NCI-H345 treated with DMSO at 0.1 percent for 48 hours (cell line): ENCODE measurements at regions not wholly inside any gene's neighbourhood (a gene's known extent, or its start where the extent isn't known, plus 50 kb on each side); places are given as distances from the start of the nearest gene placed in this dataset.
"Not testable (repeated sequence)": the region's sequence is repeated elsewhere in the genome, so short reads cannot be mapped to it uniquely, and the experiment has no call there.

Experiments used
- DNase-seq: peaks from one replicate; lab custom pipeline; 2025; ENCODE audit not compliant: unreplicated experiment; lab: John Stamatoyannopoulos, UW

DNA sequence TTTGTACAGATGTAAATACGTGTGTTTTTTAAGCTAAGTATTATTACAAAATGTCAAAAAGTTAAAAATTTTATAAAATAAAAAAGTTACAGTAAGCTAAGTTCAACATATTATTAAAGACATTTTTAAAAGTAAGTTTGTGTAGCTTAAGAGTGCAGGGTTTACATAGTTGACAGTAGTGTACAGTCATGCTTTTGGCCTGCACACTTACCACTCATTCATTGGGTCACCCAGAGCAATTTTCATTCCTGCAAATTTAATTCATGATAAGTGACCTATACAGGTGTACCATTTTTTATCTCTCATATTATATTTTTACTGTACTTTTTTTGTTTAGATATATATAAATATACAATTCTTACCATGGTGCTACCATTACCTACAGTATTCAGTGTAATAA lies 769.9 kb upstream of the SLITRK6 start:
- DNase-seq: no peak

DNA sequence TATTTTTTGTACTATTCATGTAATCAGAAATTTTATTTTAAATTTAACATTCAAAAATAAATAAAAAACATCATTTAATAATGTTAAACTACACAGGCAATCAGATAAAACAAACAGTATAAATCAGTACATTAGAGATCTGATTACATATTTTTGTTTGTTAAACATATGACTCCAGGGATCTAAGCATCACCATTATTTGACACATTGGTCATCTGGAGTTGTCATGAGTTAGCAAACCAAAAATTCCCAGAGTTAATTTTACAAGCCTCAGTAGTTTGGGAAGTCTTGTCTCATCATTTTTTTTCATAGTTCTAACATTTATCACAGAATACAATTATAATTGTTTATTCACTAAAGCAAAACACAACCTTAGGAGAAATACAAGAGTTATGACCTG lies 770.8 kb upstream of the SLITRK6 start:
- DNase-seq: no peak

DNA sequence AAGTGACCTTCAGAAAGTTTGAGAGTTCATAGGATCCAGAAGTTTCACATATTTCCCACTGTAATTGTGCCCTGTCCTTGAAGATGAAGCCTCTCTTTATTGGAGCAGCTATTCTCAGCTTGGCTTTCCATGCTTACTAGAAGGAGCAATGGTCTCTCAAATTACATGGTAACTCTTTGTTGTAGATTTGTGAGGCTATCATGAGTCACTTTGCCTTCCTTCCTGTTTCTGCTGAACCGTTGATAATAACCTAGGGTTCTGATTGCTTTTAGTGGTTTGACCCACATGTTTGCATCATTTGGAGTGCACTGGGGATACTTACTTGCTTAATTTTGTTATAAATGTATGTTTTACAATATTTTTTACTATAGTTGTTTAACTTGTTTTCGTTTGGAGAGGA lies 772.9 kb upstream of the SLITRK6 start:
- DNase-seq: no peak

DNA sequence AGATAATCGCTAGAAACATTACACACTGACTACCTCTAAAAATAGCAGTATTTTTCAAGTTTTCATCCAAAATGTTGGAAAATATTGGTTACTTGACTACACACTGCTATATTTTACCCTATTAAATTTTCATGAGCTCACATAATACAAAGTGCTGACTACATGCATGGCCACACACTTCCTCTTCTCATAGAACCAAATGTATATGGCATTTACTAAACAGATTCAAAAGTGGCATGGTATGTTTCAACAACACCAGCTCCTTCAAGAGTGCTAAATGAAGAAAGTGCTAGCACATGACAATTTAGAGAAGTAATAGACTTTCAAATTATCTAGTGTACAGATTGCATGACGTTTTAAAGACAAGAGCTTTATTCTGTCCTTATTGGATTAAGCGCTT lies 780.4 kb upstream of the SLITRK6 start:
- no peak for DNase-seq

DNA sequence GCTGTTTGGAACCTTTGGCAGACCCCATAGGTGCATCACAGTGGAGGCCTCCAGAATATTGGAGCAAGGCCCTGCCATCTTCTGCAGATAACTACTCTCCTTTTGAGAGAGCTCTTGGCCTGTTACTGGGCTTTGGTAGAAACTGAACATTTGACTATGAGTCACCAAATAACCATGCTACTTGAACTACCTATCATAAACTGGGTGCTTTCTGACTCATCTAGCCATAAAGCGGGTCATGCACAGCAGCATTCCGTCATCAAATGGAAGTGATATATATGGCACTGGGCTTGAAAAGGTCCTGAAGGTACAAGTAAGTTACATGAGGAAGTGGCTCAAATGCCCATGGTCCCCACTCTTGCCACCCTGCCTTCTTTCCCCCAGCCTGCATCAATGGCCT lies 782.5 kb upstream of the SLITRK6 start:
- DNase-seq: no peak

DNA sequence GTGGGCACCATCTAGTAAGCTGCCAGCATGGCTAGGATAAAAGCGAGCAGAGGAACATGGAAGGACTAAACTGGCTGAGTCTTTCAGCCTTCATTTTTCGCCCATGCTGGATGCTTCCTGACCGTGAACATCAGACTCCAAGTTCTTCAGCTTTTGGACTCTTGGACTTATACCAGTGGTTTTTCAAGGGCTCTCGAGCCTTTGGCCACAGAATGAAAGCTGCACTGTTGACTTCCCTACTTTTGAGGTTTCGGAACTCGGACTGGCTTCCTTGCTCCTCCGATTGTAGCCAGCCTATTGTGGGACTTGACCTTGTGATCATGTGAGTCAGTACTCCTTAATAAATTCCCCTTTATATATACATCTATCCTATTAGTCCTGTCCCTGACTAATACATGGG lies 785.1 kb upstream of the SLITRK6 start:
- no peak for DNase-seq

DNA sequence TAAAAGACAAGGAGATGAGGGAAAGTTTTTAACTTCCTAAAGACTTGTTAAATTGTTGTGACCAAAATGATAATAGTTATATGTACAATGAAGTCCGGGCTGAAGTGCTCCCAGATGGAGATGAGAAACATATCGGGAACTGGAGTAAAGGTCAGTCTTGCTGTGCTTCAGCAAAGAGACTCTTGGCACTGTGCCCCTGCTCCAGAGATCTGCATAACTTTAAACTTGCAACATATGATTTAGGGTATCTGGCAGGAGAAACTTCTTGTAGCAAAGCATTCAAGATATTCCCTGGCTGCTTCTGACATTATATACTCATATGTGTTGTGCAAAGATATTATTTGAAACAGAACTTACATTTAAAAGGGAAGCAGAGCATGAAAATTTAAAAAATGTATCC lies 786.6 kb upstream of the SLITRK6 start:
- DNase-seq: no peak

DNA sequence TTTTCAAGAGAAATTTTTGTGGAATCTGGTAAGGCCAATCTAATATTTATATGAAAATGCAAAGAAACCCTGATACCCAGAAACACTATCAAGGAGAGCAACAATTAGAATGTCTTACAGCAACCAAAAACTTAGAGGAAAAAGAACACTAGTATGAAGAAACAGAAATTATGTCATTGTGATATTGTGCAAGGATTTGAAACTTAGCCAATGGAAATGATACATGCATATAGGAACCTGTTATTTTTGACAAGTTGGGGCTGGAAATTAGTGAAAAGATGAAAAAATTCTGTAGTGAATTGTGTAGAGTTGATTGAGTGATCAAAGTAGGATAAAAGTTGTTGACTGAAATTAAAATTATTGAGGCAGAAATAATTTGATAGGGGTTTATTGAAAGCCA lies 792.6 kb upstream of the SLITRK6 start:
- no peak for DNase-seq

DNA sequence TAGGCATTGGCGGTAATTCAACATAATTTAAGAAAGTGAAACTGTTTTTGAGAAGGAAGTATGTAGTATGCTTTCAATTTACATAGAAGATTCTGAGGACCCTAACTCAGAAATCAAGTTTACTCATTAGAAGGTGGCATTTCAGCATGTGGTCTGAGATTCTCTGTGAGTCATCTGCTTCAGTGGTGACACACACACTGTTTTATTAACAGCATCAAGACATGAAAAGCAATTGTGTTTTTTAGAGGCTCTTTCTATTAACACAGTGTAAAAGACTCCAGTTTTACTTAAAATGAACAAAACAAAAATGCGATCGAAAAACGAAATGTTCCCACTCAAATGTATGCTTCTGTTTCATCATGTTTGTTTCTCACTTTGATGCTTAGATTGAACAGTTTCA lies 802.1 kb upstream of the SLITRK6 start:
- DNase-seq: no peak

DNA sequence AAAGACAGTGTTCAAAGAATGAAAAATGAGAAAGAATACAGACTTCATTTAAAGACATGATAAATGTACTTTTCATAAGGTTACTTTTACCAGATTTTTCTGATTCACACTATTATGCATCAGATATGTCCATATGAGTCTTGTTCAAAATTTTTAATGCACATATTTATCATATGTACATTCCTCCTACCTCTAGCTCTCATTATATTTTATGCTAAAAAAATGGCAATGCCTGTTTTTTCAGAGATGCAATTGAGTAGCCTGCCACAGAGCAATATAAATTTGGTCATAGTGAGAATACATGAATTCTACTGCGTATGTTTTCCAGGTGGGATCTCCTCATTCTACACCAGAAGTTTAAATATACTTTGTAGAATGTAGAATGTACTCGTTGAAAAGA lies 807.0 kb upstream of the SLITRK6 start:
- DNase-seq: no peak

DNA sequence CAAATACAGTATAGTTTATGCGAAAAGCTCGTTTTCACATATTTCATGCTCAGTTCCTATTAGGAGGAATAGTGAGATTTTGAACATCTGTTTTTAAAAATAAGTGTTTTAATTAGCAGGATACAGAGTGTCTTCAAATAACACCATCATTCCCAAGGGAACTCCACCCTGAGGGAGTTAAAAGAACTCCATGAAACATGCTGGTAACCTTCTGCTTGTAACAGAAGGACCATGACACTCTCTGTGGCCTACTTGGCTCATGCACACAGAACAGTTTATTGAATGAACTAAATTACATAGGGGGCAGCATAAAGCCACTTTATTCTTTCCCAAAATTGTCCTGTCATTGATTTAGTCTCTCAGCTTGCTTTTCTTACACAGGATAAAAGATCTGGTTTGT lies 809.5 kb upstream of the SLITRK6 start:
- no peak for DNase-seq

DNA sequence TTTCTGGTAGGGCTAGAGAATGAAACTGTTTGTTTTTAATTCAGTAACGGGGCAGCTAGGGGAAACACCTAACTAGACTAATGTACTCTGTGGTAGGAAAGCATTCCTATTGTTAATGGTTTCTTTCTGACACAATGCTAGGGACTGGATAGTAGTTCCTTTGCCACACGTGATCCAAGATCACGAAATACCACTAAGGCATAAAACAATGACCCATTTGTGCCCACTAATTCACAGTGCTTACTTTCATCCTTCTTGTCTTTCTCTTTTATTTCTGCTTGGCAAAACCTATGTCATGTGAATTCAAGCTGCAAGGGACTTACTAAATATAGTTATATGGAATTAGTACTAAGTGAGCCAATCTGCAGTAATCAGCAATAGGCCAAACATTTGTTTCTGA lies 834.1 kb upstream of the SLITRK6 start:
- no peak for DNase-seq

DNA sequence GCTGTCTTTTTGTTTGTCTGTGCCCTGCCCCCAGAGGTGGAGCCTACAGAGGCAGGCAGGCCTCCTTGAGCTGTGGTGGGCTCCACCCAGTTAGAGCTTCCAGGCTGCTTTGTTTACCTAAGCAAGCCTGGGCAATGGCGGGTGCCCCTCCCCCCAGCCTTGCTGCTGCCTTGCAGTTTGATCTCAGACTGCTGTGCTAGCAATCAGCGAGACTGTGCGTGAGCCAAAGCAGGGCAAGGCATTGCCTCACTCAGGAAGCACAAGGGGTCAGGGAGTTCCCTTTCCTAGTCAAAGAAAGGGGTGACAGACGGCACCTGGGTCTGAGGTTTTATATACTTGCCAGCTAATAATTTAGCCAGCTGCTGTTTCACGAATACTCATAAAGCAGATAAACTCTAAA lies 852.0 kb upstream of the SLITRK6 start:
- not testable (repeated sequence) for DNase-seq

DNA sequence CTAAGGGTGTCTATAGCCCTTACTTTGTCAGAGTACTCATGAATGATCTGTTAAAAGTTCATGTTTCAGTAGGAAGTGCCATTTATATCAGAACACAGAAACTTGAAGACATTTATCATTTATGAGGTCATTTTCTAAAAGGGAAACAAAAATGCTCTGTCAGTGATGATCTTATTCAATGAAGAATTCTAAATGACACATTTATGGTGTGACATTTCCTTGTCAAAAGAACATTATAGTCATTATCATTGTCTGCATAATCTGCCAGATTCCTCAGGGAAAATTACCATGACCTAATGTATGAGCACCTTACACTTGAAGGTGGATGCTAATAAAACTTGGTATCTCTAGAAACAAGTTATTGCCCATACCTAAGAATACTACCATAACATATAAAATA lies 853.8 kb upstream of the SLITRK6 start:
- no peak for DNase-seq

DNA sequence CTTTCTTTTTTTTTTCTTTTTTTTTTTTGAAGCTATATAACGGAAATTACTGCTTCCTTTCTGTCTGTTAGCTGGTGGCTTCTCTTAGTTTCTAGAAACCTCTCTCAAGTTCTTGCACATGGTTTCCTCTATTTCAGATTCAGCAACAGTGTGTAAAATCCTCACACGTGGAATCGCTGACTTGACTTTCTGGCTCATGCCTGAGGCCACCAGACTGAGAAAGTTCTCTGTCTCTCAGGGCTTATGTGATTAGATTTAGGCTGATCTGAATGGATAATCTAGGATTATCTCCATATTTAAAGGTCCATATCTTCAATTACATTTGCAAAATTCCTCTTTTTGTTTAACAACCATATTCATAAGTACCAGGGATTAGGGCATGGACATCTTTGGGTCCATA lies 856.3 kb upstream of the SLITRK6 start:
- DNase-seq: no peak

DNA sequence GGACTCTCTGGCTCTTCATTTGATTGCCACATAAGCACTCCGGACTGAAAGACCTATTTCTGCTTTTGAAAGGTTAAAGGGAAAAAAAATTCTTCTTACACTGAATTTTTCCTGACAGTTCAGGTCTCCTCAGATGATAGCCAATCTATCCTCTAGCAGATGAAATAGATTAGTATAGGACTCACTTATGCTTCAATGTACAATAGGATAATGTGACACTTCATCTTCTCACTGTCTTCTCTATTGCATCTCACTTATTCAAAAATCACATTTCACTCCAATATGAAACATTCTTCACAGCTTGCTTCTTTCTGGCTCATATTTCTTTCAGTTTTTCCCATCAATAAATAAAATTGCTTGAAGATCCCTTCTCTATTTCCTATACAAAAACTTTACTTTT lies 860.9 kb upstream of the SLITRK6 start:
- DNase-seq: no peak

DNA sequence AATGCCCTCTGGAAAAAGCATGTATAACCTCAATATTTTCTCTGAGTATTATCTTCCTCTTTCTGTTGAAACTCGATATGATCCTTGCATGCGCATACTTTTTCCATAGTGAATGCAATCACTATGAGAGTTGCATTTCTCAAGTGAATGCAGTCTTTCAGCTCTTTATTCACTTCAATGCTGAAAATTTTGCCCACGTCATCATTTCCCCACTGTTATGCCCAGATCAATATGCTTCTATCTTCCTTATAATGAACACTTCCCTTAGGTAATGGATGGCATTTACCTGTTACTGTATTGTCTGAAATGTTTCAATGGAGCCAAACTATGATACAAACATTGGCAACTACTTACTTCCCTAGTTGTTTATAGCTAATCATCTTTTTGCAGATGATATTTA lies 866.6 kb upstream of the SLITRK6 start:
- DNase-seq: no peak

DNA sequence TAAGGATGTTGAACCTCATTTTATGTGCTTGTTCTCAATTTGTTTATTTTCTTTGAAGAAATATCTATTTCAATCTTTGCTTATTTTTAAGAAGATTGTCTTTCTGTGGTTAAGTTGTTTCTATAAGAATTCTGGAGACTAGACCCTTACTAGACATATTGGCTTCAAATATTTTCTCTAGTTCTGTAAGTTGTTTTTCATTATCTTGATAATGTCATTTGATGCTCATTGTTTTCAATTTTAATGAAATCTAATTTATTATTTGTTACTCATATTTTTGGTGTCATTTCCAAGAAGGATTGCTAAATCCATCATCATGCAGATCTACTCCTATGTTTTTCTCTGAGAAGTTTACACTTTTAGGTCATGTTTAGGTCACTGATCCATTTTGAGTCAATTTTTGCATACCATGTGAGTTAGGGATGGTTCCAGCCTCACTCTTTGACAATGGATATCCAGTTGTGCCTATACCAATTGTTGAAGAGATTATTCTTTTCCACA lies 874.8 kb upstream of the SLITRK6 start:
- DNase-seq: no peak

DNA sequence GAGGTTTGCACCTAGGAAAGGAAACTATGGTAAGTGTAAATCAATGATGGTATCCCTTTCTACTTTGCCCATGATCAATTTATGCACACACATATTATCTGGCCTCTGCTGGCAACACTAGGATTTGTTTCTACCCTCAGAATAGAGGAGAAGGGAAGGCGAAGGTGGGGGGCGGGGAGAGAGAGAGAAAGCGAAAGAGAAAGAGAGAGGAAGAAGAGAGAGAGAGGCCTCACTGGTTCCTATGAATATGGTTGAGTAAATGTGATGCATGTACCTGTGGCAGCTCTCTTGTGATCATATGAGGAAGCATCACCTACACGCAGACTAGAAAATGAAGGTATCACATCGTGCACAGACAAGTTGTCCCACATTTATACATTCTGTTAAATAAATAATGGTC lies 882.0 kb upstream of the SLITRK6 start:
- DNase-seq: no peak

DNA sequence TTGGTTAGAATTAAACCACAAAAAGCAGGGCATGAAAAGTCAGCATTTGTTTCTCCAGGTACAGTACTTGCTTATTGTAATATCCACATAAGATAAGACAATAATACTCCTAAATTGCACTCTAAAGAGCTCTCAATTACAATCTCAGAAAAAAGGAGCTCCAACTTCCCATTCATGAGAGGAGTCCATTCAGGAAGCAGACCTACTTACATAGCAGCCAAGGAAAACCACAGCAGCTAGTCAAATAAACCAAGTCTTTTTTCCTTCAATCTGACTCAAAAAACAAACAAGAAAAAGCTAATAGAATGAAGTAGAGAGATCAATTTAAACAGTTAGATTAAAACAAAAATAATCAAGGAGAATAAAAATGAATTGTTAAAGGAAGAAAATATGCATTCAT lies 885.2 kb upstream of the SLITRK6 start:
- no peak for DNase-seq

DNA sequence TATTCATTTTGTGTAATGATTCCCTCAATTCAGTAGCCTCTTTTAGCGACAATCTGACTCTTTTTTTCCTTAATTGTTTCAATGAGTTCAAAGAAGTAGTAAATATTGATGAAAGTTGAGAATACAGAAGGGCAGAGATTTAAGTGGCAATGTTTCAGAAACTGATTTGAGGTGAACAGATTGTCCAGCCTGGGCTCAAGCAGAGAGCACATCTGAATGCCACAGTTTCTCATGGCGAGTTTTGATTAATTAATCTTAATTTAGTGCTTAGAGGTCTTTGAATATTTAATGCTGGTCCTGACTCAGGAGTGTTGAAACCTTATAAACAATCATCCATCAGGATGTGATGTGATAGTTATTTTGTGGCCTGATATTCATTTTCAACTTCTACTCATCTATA lies 890.7 kb upstream of the SLITRK6 start:
- no peak for DNase-seq

DNA sequence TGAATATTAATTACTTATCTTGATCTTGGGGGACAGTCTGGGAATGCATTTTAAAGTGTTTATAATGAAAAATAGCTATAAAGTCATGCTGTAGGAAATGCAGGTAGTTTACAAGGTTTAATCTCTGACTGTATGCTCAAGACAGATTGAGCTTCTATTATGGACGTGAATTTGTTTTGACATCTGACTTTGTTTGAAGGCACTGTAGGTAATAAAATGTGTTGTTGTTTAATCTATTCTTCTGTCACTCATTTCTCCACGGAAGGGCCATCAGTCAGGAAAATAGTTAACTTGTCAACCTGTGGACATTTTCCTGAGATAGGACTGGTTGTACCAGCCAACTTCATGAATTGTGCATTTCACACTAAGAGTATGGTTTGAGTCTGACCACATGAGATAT lies 893.1 kb upstream of the SLITRK6 start:
- no peak for DNase-seq

DNA sequence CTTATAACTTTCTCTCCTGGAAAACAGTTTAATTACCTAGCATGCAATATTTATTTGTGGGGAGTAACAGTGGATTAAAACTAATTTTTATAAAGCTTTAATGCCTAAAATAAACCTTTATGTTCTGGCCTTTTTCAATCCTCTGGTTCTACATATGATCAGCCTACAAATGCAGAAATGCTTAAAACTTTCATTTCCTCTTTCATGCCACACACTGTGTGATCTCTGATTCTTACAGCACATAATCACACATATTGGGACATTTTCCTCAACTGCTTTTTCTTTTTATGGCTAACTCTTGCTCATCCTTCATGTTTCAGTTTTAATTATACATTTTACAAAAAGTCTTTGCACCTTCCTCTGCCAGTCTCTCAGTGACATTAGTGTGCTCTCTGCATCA lies 910.8 kb upstream of the SLITRK6 start:
- DNase-seq: no peak

DNA sequence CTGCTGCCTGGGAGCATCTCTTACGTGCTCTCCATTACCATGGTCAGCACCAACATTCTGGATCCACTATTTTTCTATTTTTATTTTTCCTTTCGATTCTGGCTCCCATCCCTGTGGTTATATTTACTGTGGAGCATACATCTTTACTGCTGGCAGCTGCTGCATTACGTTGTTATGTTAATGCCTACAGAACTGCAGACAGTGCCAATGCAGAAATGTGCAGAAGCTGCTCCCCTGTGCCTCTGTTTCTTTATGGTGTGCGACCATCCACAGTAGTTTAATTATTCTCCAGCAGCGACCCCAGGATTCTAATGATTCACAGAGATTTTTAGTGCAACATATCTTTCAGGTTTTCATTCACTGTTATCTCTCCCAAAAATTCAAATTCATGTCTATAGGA lies 911.7 kb upstream of the SLITRK6 start:
- DNase-seq: no peak
